A549 (cell line): ENCODE measurements at regions not wholly inside any gene's neighbourhood (a gene's known extent, or its start where the extent isn't known, plus 50 kb on each side); places are given as distances from the start of the nearest gene placed in this dataset.

Experiments used
- ATOH8 ChIP-seq: fragments of 250-450 bp; sonication (Bioruptor Pico); IDR thresholded peaks from 2 replicates; pipeline ENCODE4 v1.5.0; 2020; ENCODE audit warnings: low read depth, mild to moderate bottlenecking, moderate library complexity
- CTCF ChIP-seq: fragments of >200 bp; sonication (Bioruptor Twin); formaldehyde crosslinking; IDR thresholded peaks from 3 replicates; pipeline ENCODE4 v1.5.1; 2016
- JUNB ChIP-seq: fragments of >200 bp; sonication (Bioruptor Twin); formaldehyde crosslinking; IDR thresholded peaks from 2 replicates; pipeline ENCODE4 v1.6.1; 2016
- KDM1A ChIP-seq: fragments of 200-600 bp; sonication (generic); IDR thresholded peaks from 2 replicates; pipeline ENCODE4 v1.6.1; 2016; ENCODE audit warnings: low read depth, mild to moderate bottlenecking
- KDM5A ChIP-seq: fragments of 200-600 bp; sonication (generic); IDR thresholded peaks from 2 replicates; pipeline ENCODE4 v1.6.1; 2016; ENCODE audit warnings: antibody characterized with exemption, mild to moderate bottlenecking
- PHF8 ChIP-seq: fragments of 200-600 bp; sonication (generic); IDR thresholded peaks from 2 replicates; pipeline ENCODE4 v1.6.1; 2016; ENCODE audit warnings: low read depth, mild to moderate bottlenecking, antibody characterized with exemption, moderate library complexity, borderline replicate concordance
- POLR2A ChIP-seq: IDR thresholded peaks from 2 replicates; pipeline ENCODE4 v1.6.1; 2012; ENCODE audit warnings: mild to moderate bottlenecking, low read length
- USF2 ChIP-seq: fragments of 450-650 bp; IDR thresholded peaks from 2 replicates; pipeline ENCODE4 v1.6.1; 2014; ENCODE audit warnings: antibody characterized with exemption

GRCh38 chrX:94424456-94424855, 750.5 kb downstream of the FAM133A start:
- TF ChIP-seq POLR2A (no peak), PHF8 (no peak), CTCF (no peak), JUNB (no peak), KDM1A (no peak), ATOH8 (CRISPR knock-in tag) (no peak), USF2 (no peak), KDM5A (no peak)
